ENCODE measurements at regions not wholly inside any gene's neighbourhood (a gene's known extent, or its start where the extent isn't known, plus 50 kb on each side); places are given as distances from the start of the nearest gene placed in this dataset.

DNA sequence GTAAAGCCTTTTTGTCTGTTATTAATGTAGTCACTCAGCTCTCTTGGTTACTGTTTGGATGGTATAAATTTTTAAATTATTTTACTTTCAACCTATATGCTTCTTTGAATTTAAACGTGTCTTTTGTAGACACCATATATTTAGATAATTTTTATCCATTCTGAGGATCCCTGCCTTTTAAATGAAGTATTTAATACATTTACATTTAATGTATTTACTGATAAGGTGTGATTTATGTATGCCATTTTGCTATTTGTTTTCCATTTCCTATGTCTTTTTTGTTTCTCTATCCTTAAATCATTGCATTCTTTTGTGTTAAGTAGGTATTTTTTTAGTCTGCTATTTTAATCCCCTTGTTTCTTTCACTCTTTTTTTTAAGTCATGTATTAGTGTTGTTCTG lies 238.0 kb downstream of the RAB28 start:
- Histone ChIP-seq H3K36me3 (no peaks in the 10 kb centered on the region), H3K27me3 (no peaks in the 10 kb centered on the region), H3K9me3 (peaks cover 0 to 42% (median 6%) of the 10 kb centered on the region in 4 donors), H3K4me3 (no peak overlapping the region), H3K4me1 (no peaks in the 10 kb centered on the region), H3K27ac (no peak overlapping the region)
- 96 to 98% methylated on average over 1 of the region's 1 CpG for WGBS, 2 donors
- TF ChIP-seq EP300 (IDR thresholded peaks at IDR 0.05) (no peak), POLR2A (IDR thresholded peaks at IDR 0.05) (no peak)
- TF ChIP-seq, protein P1, sequence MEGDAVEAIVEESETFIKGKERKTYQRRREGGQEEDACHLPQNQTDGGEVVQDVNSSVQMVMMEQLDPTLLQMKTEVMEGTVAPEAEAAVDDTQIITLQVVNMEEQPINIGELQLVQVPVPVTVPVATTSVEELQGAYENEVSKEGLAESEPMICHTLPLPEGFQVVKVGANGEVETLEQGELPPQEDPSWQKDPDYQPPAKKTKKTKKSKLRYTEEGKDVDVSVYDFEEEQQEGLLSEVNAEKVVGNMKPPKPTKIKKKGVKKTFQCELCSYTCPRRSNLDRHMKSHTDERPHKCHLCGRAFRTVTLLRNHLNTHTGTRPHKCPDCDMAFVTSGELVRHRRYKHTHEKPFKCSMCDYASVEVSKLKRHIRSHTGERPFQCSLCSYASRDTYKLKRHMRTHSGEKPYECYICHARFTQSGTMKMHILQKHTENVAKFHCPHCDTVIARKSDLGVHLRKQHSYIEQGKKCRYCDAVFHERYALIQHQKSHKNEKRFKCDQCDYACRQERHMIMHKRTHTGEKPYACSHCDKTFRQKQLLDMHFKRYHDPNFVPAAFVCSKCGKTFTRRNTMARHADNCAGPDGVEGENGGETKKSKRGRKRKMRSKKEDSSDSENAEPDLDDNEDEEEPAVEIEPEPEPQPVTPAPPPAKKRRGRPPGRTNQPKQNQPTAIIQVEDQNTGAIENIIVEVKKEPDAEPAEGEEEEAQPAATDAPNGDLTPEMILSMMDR (IDR thresholded peaks at IDR 0.05) = no peak
- no peak for DNase-seq (ENCODE audit: low spot score in 2 of 2)

DNA sequence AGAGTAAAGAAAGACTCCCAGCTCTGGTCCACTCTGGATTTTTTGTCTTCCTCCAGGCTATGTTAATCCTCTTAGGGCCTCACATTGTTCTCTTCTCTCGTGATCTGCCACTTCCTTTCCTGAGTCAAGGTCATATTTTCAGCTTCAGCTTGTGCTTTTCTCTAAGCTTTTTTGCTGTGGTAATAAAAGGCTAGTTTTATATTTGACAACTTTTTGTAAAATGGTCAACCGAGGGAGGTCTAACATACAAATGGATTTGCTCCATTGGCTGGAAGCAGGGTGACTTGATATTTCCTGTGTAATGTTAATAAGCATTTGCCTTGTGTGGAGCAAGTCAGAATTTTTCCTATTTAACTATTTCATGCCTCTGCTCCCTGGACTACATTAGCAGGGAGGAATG lies 239.7 kb downstream of the RAB28 start:
- Histone ChIP-seq H3K27ac (no peak overlapping the region), H3K36me3 (no peaks in the 10 kb centered on the region), H3K27me3 (no peaks in the 10 kb centered on the region), H3K4me1 (no peaks in the 10 kb centered on the region), H3K9me3 (peaks cover 0 to 40% (median 6%) of the 10 kb centered on the region in 4 donors), H3K4me3 (no peak overlapping the region)
- DNase-seq (ENCODE audit: low spot score in 2 of 2) = no peak
- WGBS, 2 donors = 15 to 27% methylated on average over 2 of the region's 2 CpGs
- no peak for TF ChIP-seq POLR2A (IDR thresholded peaks at IDR 0.05)
- TF ChIP-seq EP300 (IDR thresholded peaks at IDR 0.05) = no peak
- TF ChIP-seq, protein P1 (IDR thresholded peaks at IDR 0.05) = no peak

DNA sequence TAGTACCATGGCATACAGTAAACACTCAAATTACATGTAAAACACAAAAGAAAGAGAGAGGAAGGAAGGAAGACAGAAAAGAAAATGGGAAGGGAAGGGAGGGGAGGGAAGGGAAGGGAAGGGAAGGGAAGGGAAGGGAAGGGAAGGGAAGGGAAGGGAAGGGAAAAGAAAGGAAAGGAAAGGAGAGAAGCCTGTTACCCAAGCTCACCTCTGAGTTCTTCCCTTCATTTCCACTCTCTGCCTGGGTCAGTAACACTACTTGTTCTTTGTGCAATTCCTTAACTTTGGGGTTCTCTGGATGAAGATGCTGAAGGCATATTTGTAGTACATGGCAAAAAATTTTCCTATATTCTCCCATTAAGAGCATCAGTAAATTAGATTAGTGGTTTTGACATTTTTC lies 241.0 kb downstream of the RAB28 start:
- no peaks in the 10 kb centered on the region for H3K27me3 ChIP-seq
- TF ChIP-seq POLR2A (IDR thresholded peaks at IDR 0.05) (no peak), EP300 (IDR thresholded peaks at IDR 0.05) (no peak)
- TF ChIP-seq, protein P1 (IDR thresholded peaks at IDR 0.05) = no peak
- no peaks in the 10 kb centered on the region for H3K4me1 ChIP-seq
- H3K36me3 ChIP-seq = no peaks in the 10 kb centered on the region
- DNase-seq (ENCODE audit: low spot score in 2 of 2) = no peak
- no peak overlapping the region for H3K4me3 ChIP-seq
- H3K9me3 ChIP-seq = peaks cover 0 to 30% (median 6%) of the 10 kb centered on the region in 4 donors
- no peak overlapping the region for H3K27ac ChIP-seq

DNA sequence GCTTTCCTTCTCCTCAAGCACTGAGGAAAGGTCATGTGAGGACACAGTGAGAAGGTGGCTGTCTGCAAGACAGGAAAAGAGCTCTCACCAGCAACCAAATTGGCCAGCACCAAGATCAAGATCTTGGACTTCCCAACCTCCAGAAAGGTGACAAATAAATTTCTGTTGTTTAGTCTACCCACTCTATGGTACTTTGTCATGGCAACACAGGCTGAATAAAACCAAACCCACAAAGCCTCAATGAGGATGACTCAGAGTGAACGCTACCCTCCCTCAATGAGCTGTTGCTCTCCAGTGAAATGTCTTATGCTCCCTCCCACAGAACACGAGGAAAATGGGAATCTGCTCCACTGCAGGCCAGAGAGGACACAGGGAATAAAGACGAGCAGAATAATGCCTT lies 244.1 kb downstream of the RAB28 start:
- no peak for TF ChIP-seq POLR2A (IDR thresholded peaks at IDR 0.05)
- no peak for TF ChIP-seq EP300 (IDR thresholded peaks at IDR 0.05)
- TF ChIP-seq, protein P1 (IDR thresholded peaks at IDR 0.05) = no peak
- WGBS, 2 donors = 49 to 54% methylated on average over 3 of the region's 3 CpGs
- H3K27ac ChIP-seq = no peak overlapping the region
- H3K4me3 ChIP-seq = no peak overlapping the region
- H3K36me3 ChIP-seq = no peaks in the 10 kb centered on the region
- no peaks in the 10 kb centered on the region for H3K4me1 ChIP-seq
- no peaks in the 10 kb centered on the region for H3K27me3 ChIP-seq
- DNase-seq (ENCODE audit: low spot score in 2 of 2) = no peak
- peaks cover 0 to 2% (median 0%) of the 10 kb centered on the region in 4 donors for H3K9me3 ChIP-seq

DNA sequence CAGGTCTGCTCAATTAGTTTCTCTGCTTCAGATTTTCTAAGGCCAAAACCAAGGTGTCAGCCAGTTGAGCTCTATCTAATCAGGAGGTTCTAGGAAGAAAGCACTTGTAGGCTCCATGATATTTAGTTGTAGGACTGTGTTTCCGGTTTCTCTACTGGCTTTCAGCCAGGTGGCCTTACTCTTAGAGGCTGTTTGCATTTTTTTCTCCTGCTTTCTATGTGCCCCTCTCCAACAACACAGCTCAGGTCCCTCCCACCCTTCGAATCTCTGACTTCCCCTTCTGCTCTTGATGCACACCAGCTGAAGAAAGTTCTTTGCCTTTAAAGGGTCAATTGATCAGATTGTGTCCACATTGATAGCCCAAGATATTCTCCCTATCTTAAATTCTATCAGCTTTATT lies 245.2 kb downstream of the RAB28 start:
- no peaks in the 10 kb centered on the region for H3K27me3 ChIP-seq
- 61 to 73% methylated on average over 2 of the region's 2 CpGs for WGBS, 2 donors
- H3K9me3 ChIP-seq = no peaks in the 10 kb centered on the region
- H3K4me1 ChIP-seq = no peaks in the 10 kb centered on the region
- no peak overlapping the region for H3K4me3 ChIP-seq
- DNase-seq (ENCODE audit: low spot score in 2 of 2) = no peak
- H3K36me3 ChIP-seq = no peaks in the 10 kb centered on the region
- no peak overlapping the region for H3K27ac ChIP-seq
- TF ChIP-seq EP300 (IDR thresholded peaks at IDR 0.05) (no peak), POLR2A (IDR thresholded peaks at IDR 0.05) (no peak)
- TF ChIP-seq, protein P1 (IDR thresholded peaks at IDR 0.05) = no peak

All from tibial nerve (tissue), 4 donors.